GM12874 (cell line): ENCODE measurements at regions not wholly inside any gene's neighbourhood (a gene's known extent, or its start where the extent isn't known, plus 50 kb on each side); places are given as distances from the start of the nearest gene placed in this dataset.

Source experiments
- TF ChIP-seq, protein P1 (sequence below): IDR thresholded peaks from 2 replicates; pipeline ENCODE4 v1.5.1; 2011; ENCODE audit warnings: low read depth, mild to moderate bottlenecking, control low read depth, low read length, moderate library complexity; ENCODE audit not compliant: insufficient read depth

DNA sequence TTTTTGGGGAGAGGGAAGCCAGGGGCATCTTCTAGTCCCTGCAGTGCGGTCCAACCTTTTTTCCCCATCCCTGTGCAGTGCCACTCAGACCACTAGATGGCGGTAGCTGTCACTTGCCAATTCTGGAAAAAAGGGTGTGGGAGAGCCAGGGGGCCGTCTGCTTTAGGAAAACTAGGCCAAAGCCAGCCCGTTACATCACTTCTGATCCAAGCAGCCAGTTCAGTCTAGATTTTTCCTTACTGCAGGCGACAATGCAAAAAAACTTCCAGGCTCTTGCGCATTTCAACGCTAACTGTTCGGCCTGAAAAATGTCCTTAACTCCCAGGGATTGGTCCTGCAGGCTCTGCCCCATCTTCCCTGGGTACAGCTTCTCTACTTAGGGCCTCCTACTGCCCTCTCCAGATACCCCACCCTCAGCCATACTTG lies 69.2 kb upstream of the CES5A start:
- TF ChIP-seq, protein P1, sequence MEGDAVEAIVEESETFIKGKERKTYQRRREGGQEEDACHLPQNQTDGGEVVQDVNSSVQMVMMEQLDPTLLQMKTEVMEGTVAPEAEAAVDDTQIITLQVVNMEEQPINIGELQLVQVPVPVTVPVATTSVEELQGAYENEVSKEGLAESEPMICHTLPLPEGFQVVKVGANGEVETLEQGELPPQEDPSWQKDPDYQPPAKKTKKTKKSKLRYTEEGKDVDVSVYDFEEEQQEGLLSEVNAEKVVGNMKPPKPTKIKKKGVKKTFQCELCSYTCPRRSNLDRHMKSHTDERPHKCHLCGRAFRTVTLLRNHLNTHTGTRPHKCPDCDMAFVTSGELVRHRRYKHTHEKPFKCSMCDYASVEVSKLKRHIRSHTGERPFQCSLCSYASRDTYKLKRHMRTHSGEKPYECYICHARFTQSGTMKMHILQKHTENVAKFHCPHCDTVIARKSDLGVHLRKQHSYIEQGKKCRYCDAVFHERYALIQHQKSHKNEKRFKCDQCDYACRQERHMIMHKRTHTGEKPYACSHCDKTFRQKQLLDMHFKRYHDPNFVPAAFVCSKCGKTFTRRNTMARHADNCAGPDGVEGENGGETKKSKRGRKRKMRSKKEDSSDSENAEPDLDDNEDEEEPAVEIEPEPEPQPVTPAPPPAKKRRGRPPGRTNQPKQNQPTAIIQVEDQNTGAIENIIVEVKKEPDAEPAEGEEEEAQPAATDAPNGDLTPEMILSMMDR = peak; percentile 88

DNA sequence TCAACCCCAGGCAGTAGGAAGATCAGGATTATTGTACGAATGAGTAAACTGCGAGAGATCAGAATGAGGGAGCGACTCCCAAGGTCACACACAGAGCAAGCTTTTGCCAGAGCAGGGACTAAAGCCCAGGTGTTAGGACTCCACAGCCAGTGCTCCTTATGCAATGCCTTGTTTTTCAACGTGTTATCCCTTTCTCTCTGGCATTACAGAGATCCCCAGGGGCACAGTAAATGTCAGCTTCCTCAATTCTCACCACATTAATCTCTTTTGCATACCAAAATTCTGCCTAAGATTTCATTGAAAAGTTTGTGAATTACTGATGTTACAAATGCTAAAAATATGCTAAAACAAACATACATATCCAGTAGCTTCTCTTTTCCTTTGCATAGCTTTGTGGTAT lies 68.1 kb upstream of the CES5A start:
- TF ChIP-seq, protein P1 = no peak

DNA sequence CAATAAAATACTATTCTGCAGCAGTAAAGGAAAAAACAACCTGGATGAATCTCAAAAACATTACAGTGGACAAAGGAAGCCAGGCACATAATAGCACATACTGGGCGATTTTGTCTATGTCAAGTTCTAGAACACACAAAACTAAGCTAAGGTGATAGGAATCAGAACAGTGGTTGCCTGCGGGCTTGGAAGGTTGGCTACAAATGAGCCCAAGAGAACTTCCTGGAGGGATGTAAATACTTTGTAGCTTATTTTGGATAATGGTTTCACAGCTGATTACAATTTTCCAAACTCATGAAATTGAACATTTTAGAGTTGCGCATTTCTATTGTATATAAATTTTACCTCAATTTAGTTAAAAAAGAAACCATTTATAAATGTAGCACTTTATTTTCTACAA lies 67.6 kb upstream of the CES5A start:
- TF ChIP-seq, protein P1 = no peak

GRCh38 chr16:55941552-55941951 lies 66.4 kb upstream of the CES5A start:
- TF ChIP-seq, protein P1 = no peak

- TF ChIP-seq, protein P1 = no peak
Measured at GRCh38 chr16:55938126-55938525, 63.0 kb upstream of the CES5A start.

GRCh38 chr16:55933038-55933437 lies 57.9 kb upstream of the CES5A start:
- TF ChIP-seq, protein P1 = no peak

DNA sequence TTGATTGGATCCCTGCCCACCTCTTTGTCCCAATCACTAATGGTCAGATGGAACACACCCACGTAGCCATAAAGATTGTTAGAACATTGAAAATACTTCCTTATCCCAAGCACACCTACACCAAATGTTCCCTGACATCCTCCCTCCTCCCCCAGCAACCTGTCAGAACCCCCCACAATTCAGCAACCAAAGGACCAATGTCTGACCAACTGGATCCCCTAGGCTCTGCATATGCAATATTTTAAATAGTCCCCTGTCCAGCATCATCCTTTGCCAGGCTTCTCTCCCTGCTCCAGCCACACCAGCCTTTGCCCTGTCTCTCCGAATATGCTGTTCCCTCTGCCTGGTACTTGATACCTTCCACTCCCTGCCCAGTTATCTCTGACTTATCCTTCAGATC lies 54.9 kb upstream of the CES5A start:
- TF ChIP-seq, protein P1 = no peak

DNA sequence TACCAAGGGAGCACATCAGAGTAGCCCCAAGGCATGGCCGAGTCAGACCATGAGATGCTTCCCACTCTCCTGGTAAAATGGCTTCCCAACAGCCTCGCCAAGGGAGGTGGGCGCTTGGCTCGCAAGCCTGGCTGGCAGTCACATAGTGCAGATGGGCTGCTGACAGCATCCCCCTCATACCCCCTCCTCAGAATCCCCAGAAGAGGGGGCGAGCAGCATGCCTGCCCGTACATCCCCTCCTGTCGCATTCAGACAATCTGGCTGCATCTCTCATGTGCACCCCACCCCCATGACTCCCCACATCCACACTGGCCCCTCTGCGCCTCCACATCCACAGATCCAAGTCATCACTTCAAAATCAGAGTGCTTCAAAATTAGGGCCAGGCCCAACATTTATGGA lies 54.0 kb upstream of the CES5A start:
- TF ChIP-seq, protein P1 = no peak
